Stimulated activated naive B cell treated with anti-CD40 and anti-IgM and Interleukin-4, amounts not matched to agents 10 μg/mL and 1 μg/mL and 100 μg/mL, for 72 hours (primary cell): ENCODE measurements at regions not wholly inside any gene's neighbourhood (a gene's known extent, or its start where the extent isn't known, plus 50 kb on each side); places are given as distances from the start of the nearest gene placed in this dataset.

Experiments used
- ATAC-seq, 2 donors: fragments of 150-1000 bp; cut with Tn5 transposase; replicated peaks; 2 replicates each; pipeline ENCODE4 v1.10.0; 2021; ENCODE audit warnings: moderate library complexity in 1 of 2
- DNase-seq: peaks from one replicate; pipeline ENCODE4 v3.0.0; 2021
- H3K27ac Mint-ChIP-seq: one replicate; pipeline ENCODE4 v1.8.0; 2022; ENCODE audit warnings: mild to moderate bottlenecking, mixed read lengths
- H3K27me3 Mint-ChIP-seq, 2 donors: one replicate each; pipeline ENCODE4 v1.8.0; 2022; ENCODE audit warnings: mixed read lengths in 2 of 2
- H3K36me3 Mint-ChIP-seq, 2 donors: one replicate each; pipeline ENCODE4 v1.8.0; 2022; ENCODE audit warnings: mixed read lengths in 2 of 2, mild to moderate bottlenecking in 1 of 2
- H3K4me1 Mint-ChIP-seq, 2 donors: one replicate each; pipeline ENCODE4 v1.8.0; 2022; ENCODE audit warnings: mixed read lengths in 2 of 2, mild to moderate bottlenecking in 1 of 2
- H3K4me3 Mint-ChIP-seq, 2 donors: one replicate each; pipeline ENCODE4 v1.8.0; 2022; ENCODE audit warnings: mild to moderate bottlenecking in 2 of 2, mixed read lengths in 2 of 2, moderate library complexity in 1 of 2
- H3K9me3 Mint-ChIP-seq, 2 donors: one replicate each; pipeline ENCODE4 v1.8.0; 2022; ENCODE audit warnings: mixed read lengths in 2 of 2, mild to moderate bottlenecking in 1 of 2

DNA sequence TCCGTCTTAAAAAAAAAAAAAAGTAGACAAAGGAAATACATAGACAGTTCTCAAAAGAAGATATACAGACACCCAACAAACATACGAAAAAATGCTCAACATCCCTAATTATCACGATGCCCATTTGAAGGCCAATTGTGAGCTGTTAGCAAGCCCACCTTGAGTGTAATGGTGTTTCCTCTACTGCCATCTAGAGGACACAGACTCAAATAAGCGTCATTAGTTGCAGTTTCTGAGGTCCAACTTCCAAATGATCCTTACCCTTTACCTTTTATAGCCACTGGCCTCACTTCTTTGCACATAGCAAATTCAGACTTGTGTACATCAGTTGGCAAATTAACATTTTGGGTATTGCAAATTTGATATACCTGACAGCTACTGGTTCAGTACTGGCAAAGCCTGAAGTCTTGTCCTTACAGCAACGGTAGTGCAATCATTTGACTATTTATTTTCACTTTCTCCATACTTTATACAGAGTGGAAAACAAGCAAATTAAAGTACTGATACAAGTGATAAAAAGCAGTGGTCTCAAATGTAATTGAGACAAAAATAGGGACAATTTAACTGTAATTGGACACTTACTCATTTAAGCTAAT lies 536.3 kb upstream of the EEF2KMT start:
- Mint-ChIP-seq H3K36me3 (no peaks in the 10 kb centered on the region), H3K4me3 (no peak overlapping the region), H3K27ac (no peak overlapping the region), H3K4me1 (no peaks in the 10 kb centered on the region), H3K27me3 (no peaks in the 10 kb centered on the region), H3K9me3 (peaks cover 0 to 1% of the 10 kb centered on the region in 2 donors)
- DNase-seq = no peak
- no peak for ATAC-seq

GRCh38 chr16:5622234-5622884 lies 524.8 kb upstream of the EEF2KMT start:
- no peaks in the 10 kb centered on the region for H3K4me1 Mint-ChIP-seq
- ATAC-seq (no peak), DNase-seq (no peak)
- H3K9me3 Mint-ChIP-seq = peaks cover 5 to 11% of the 10 kb centered on the region in 2 donors
- no peak overlapping the region for H3K27ac Mint-ChIP-seq
- H3K36me3 Mint-ChIP-seq = no peaks in the 10 kb centered on the region
- H3K4me3 Mint-ChIP-seq = no peak overlapping the region
- peaks cover under 1 to 9% of the 10 kb centered on the region in 2 donors for H3K27me3 Mint-ChIP-seq

DNA sequence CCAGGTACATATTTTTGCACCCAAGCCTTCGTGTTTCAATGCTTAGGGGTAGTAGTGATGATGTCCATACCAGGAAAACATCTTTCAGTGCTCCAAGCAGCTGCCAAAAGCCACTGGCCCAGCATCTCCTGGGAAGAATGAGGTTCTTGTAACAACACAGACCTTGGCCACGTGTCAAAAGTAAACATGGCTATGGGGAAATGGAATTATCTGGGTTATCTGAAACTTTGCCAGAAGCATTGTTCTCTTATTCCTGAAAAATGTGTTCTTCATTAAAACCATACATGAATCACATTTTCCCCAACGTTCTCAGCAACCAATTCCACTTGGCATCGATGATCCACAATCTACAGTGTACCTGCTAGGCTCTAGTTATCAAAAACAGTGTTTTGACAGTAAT lies 524.2 kb upstream of the EEF2KMT start:
- no peak for ATAC-seq
- Mint-ChIP-seq H3K27me3 (peaks cover 6 to 14% of the 10 kb centered on the region in 2 donors), H3K36me3 (no peaks in the 10 kb centered on the region), H3K27ac (no peak overlapping the region), H3K4me3 (no peak overlapping the region), H3K4me1 (peaks cover 0 to 4% of the 10 kb centered on the region in 2 donors), H3K9me3 (peaks cover 4 to 11% of the 10 kb centered on the region in 2 donors)
- DNase-seq = no peak

DNA sequence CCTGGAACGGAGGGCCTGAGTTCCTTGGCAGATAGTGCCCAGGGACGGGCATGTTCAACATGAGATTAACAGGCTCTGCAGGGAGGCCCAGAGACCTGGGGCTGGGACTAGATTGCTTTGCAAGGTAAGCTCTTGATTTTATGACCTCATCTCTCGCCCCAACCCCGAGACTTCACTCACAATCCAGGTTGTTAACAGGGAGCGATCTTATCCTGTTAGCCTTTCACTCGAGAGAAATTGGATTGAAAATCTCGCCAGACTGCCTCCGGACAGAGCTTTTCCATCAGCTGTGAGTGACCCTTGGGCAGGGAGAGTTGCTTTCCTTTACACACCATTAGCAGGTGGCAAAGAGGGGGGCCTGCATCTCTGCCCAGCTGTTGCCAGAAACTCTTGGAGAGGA lies 521.7 kb upstream of the EEF2KMT start:
- H3K4me3 Mint-ChIP-seq = no peak overlapping the region
- no peaks in the 10 kb centered on the region for H3K36me3 Mint-ChIP-seq
- DNase-seq (no peak), ATAC-seq (no peak)
- peaks cover 17 to 25% of the 10 kb centered on the region in 2 donors for H3K27me3 Mint-ChIP-seq
- H3K9me3 Mint-ChIP-seq = peaks cover 5 to 6% of the 10 kb centered on the region in 2 donors
- H3K27ac Mint-ChIP-seq = no peak overlapping the region
- peaks cover 0 to 4% of the 10 kb centered on the region in 2 donors for H3K4me1 Mint-ChIP-seq

DNA sequence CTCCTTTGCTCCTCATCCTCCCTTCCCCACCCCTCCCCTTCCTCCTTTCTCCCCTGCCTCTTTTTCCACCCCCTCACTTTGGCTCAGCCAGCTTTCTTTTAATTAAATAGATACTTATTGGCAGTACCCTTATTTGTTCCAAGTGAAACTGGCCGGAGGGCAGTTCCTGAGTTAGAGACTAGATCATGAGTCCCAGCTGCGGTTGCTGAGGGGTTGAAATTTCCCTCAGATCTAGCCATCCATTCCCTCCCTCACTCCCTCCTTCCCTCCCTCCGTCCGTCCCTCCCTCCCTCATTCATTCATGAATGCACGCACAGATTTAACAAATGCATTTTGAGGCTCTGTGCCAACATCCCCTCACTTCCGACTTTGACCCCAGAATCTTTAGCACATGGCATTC lies 519.2 kb upstream of the EEF2KMT start:
- ATAC-seq (no peak), DNase-seq (no peak)
- peaks cover 0 to 13% of the 10 kb centered on the region in 2 donors for H3K9me3 Mint-ChIP-seq
- H3K4me3 Mint-ChIP-seq = no peak overlapping the region
- H3K36me3 Mint-ChIP-seq = no peaks in the 10 kb centered on the region
- H3K27me3 Mint-ChIP-seq = peaks cover 17 to 25% of the 10 kb centered on the region in 2 donors
- H3K4me1 Mint-ChIP-seq = peaks cover 0 to 4% of the 10 kb centered on the region in 2 donors
- H3K27ac Mint-ChIP-seq = no peak overlapping the region

DNA sequence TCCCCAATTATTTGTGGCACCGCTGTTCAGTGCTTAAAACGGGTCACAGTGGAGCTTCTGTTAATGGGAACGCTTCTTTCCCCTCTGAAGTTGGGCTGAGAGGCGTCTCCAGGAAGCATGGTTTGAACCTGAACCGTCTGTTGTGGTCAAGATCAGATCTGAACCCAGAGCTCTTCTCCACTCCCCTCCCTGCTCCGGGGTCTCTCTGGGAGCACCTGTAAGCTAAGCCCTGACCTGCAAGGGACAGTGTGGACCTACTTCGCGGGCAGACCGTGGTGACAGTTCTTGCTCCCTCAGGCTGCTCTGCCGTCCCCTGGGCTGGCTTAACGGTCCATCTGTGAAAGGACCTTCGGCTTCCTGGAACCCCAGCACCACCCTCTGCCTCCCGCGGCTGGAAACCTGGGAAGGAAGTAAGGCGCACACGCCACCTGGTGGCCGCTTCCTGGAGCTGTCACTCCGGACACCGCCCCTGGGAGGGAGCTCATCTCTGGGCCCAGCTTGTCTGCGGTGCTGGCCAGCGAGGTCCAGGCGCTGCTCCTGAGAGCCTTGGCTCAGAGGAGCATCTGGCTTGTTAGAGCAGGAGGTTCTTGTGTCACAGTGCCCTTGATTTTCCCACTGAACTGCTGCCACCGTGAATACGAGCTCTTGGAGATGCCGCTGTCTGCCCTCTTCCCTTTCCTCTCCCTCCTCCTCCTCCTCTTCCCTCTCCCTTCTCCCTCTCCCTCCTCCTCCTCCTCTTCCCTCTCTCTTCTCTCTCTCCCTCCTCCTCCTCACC lies 518.5 kb upstream of the EEF2KMT start:
- H3K36me3 Mint-ChIP-seq = no peaks in the 10 kb centered on the region
- peaks cover 0 to 11% of the 10 kb centered on the region in 2 donors for H3K9me3 Mint-ChIP-seq
- H3K4me3 Mint-ChIP-seq = no peak overlapping the region
- no peak overlapping the region for H3K27ac Mint-ChIP-seq
- H3K4me1 Mint-ChIP-seq = peaks cover 0 to 4% of the 10 kb centered on the region in 2 donors
- peaks cover 17 to 25% of the 10 kb centered on the region in 2 donors for H3K27me3 Mint-ChIP-seq
- DNase-seq (no peak), ATAC-seq (peak; percentile 63 to 68)

GRCh38 chr16:5607169-5607568 lies 509.6 kb upstream of the EEF2KMT start:
- Mint-ChIP-seq H3K36me3 (no peaks in the 10 kb centered on the region), H3K27me3 (no peaks in the 10 kb centered on the region), H3K4me3 (no peak overlapping the region), H3K4me1 (no peaks in the 10 kb centered on the region), H3K27ac (no peak overlapping the region), H3K9me3 (peaks cover 0 to 4% of the 10 kb centered on the region in 2 donors)
- ATAC-seq (no peak), DNase-seq (no peak)

- Mint-ChIP-seq H3K27ac (no peak overlapping the region), H3K27me3 (no peaks in the 10 kb centered on the region), H3K9me3 (peaks cover 6 to 9% of the 10 kb centered on the region in 2 donors), H3K4me3 (no peak overlapping the region), H3K4me1 (no peaks in the 10 kb centered on the region), H3K36me3 (no peaks in the 10 kb centered on the region)
- DNase-seq (no peak), ATAC-seq (no peak)
These were observed 507.8 kb upstream of the EEF2KMT start for GRCh38 chr16:5605404-5605803.

- Mint-ChIP-seq H3K4me3 (no peak overlapping the region), H3K27ac (no peak overlapping the region), H3K36me3 (no peaks in the 10 kb centered on the region), H3K9me3 (peaks cover 6 to 9% of the 10 kb centered on the region in 2 donors), H3K27me3 (no peaks in the 10 kb centered on the region), H3K4me1 (no peaks in the 10 kb centered on the region)
- DNase-seq = peak; percentile 2
- ATAC-seq = peak; percentile 59 to 73
These were observed 507.2 kb upstream of the EEF2KMT start for GRCh38 chr16:5604770-5605169.

DNA sequence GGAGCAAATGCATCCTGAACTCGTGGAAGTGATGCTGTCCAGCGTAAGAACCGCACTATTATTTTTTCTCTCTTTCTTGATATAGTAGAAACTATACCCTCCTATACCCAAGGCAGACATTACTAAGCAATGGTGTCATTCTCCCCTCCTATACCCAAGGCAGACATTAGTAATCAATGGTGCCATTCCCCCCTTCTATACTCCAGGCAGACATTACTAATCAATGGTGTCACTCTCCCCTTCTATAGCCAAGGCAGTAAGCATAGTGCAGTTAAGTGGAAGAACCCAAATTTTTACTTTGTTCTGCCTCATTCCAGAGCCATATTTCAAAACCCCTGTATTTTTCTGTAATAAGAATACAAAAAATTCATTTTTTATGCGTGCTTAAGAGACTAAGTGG lies 506.2 kb upstream of the EEF2KMT start:
- no peak for DNase-seq
- no peaks in the 10 kb centered on the region for H3K4me1 Mint-ChIP-seq
- no peak for ATAC-seq
- H3K9me3 Mint-ChIP-seq = peaks cover 6 to 9% of the 10 kb centered on the region in 2 donors
- H3K4me3 Mint-ChIP-seq = no peak overlapping the region
- no peaks in the 10 kb centered on the region for H3K27me3 Mint-ChIP-seq
- no peaks in the 10 kb centered on the region for H3K36me3 Mint-ChIP-seq
- H3K27ac Mint-ChIP-seq = no peak overlapping the region

DNA sequence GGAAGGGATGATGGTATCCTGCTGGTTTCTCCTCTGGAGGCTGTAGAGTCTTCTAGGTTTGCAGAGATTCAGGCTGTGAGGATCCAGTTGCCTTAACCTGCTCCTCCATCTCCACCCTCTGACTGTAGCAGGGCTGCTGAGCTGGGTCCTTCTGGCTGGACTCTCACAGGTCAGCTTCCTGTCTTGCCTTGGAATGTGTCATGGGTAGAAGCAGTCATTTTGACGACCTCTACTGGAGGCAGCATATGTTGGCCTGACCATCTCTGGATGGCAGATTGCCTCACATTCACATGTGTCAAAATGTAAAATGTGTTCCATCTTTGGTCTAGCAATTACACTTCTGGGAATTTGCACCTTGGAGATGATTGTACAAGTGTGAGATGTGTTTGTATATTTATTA lies 504.4 kb upstream of the EEF2KMT start:
- H3K27me3 Mint-ChIP-seq = no peaks in the 10 kb centered on the region
- peaks cover 6 to 9% of the 10 kb centered on the region in 2 donors for H3K9me3 Mint-ChIP-seq
- no peak overlapping the region for H3K27ac Mint-ChIP-seq
- ATAC-seq (no peak), DNase-seq (no peak)
- H3K4me3 Mint-ChIP-seq = no peak overlapping the region
- no peaks in the 10 kb centered on the region for H3K36me3 Mint-ChIP-seq
- no peaks in the 10 kb centered on the region for H3K4me1 Mint-ChIP-seq

GRCh38 chr16:5598793-5599192 lies 501.2 kb upstream of the EEF2KMT start:
- Mint-ChIP-seq H3K27me3 (no peaks in the 10 kb centered on the region), H3K27ac (no peak overlapping the region), H3K4me1 (no peaks in the 10 kb centered on the region), H3K36me3 (no peaks in the 10 kb centered on the region), H3K9me3 (peaks cover 7 to 14% of the 10 kb centered on the region in 2 donors), H3K4me3 (no peak overlapping the region)
- ATAC-seq = no peak
- no peak for DNase-seq

DNA sequence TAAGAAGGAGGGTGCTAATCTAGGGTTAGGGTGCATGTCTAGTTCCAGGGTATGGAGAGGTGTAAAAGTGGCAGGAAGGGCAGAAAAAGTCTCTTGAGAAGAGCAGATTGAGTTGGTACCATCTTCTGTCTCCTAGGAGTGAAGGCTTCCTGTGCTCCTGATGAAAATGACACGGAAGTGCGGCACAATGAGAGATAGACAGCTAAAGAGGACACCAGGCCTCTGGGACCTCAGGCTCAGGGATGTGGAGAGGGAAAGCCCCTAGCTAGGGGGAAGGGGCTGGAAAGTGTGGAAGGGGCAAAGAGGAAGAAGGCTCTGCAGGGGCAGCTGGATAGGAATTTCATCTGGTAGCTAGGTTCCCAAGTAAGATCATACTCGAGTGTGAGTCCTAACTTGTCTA lies 498.3 kb upstream of the EEF2KMT start:
- no peak for ATAC-seq
- peaks cover 2 to 7% of the 10 kb centered on the region in 2 donors for H3K9me3 Mint-ChIP-seq

DNA sequence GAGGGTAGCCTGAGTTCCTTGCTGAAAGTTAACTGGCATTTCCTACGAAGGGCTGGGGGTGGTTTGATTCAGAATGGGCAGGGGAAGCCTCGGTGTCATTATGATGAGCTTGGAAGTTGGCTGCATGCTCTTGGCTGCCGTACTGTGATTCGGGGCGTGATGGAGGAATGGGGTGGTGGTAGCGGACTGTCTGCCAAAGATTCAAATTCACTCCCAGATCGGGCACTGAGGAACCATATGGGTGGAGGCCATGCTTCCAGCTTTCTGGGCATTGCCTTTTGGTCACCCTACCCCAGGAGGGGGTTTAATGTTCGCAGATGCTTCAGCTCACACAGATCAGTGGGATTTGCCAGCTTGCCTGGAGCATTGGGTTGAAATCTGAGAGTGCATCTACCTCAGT lies 492.8 kb upstream of the EEF2KMT start:
- Mint-ChIP-seq H3K36me3 (no peaks in the 10 kb centered on the region), H3K4me3 (no peak overlapping the region), H3K27me3 (peaks cover 0 to 6% of the 10 kb centered on the region in 2 donors), H3K4me1 (no peaks in the 10 kb centered on the region), H3K27ac (no peak overlapping the region), H3K9me3 (no peaks in the 10 kb centered on the region)
- no peak for ATAC-seq
- DNase-seq = no peak

More for the DNA sequence above, 498.3 kb upstream of the EEF2KMT start:
- DNase-seq = no peak
- H3K4me3 Mint-ChIP-seq = no peak overlapping the region
- no peak overlapping the region for H3K27ac Mint-ChIP-seq
- H3K27me3 Mint-ChIP-seq = no peaks in the 10 kb centered on the region
- no peaks in the 10 kb centered on the region for H3K4me1 Mint-ChIP-seq
- H3K36me3 Mint-ChIP-seq = no peaks in the 10 kb centered on the region
